Neural progenitor cell (in vitro differentiated cells): ENCODE measurements at regions not wholly inside any gene's neighbourhood (a gene's known extent, or its start where the extent isn't known, plus 50 kb on each side); places are given as distances from the start of the nearest gene placed in this dataset.

ENCODE experiments used
- DNase-seq: peaks from one replicate; pipeline ENCODE4 v3.0.0-alpha.2; 2016; ENCODE audit warnings: low spot score
- H2AFZ ChIP-seq: fragments of 200-600 bp; sonication (generic); replicated peaks from 2 replicates; pipeline ENCODE4 v1.6.1; 2016; ENCODE audit warnings: antibody characterized with exemption
- H3F3A ChIP-seq: fragments of 200-600 bp; sonication (generic); 2 replicates; pipeline ENCODE4 v1.6.1; 2016; ENCODE audit warnings: antibody characterized with exemption, low read depth
- H3K27ac ChIP-seq: fragments of 200-600 bp; sonication (generic); 2 replicates; pipeline ENCODE4 v1.5.1; 2016; ENCODE audit warnings: mild to moderate bottlenecking
- H3K27me3 ChIP-seq: fragments of 200-600 bp; sonication (generic); 2 replicates; pipeline ENCODE4 v1.6.1; 2016; ENCODE audit warnings: mild to moderate bottlenecking, moderate library complexity
- H3K36me3 ChIP-seq: fragments of 200-600 bp; sonication (generic); 2 replicates; pipeline ENCODE4 v1.5.1; 2016
- H3K4me1 ChIP-seq: fragments of 200-600 bp; sonication (generic); 2 replicates; pipeline ENCODE4 v1.6.1; 2016; ENCODE audit warnings: mixed run types
- H3K4me2 ChIP-seq: fragments of 200-600 bp; sonication (generic); 2 replicates; pipeline ENCODE4 v1.6.1; 2016
- H3K4me3 ChIP-seq: fragments of 200-600 bp; sonication (generic); 2 replicates; pipeline ENCODE4 v1.5.1; 2016
- H3K79me2 ChIP-seq: fragments of 200-600 bp; sonication (generic); 2 replicates; pipeline ENCODE4 v1.6.1; 2016; ENCODE audit warnings: low read depth
- H3K9ac ChIP-seq: fragments of 200-600 bp; sonication (generic); 2 replicates; pipeline ENCODE4 v1.6.1; 2016
- H3K9me3 ChIP-seq: fragments of 200-600 bp; sonication (generic); 2 replicates; pipeline ENCODE4 v1.5.1; 2016; ENCODE audit warnings: low read depth
- H4K20me1 ChIP-seq: fragments of 200-600 bp; sonication (generic); 2 replicates; pipeline ENCODE4 v1.6.1; 2016; ENCODE audit warnings: low read depth
- H3K27ac Mint-ChIP-seq: 3 replicates; pipeline ENCODE4 v1.8.0; 2021; ENCODE audit warnings: mixed read lengths
- H3K27me3 Mint-ChIP-seq: 2 replicates; pipeline ENCODE4 v1.8.0; 2022; ENCODE audit warnings: low read depth, mild to moderate bottlenecking, inconsistent platforms, moderate library complexity, mixed read lengths; ENCODE audit not compliant: insufficient read depth
- H3K36me3 Mint-ChIP-seq: 3 replicates; pipeline ENCODE4 v1.8.0; 2021; ENCODE audit warnings: mixed read lengths
- H3K4me1 Mint-ChIP-seq: 3 replicates; pipeline ENCODE4 v1.8.0; 2021; ENCODE audit warnings: mixed read lengths
- H3K4me3 Mint-ChIP-seq: 3 replicates; pipeline ENCODE4 v1.8.0; 2021; ENCODE audit warnings: mild to moderate bottlenecking, moderate library complexity, mixed read lengths
- H3K9me3 Mint-ChIP-seq: 3 replicates; pipeline ENCODE4 v1.8.0; 2020; ENCODE audit warnings: mixed read lengths
- CTCF ChIP-seq: fragments of 200-600 bp; sonication (generic); IDR thresholded peaks from 2 replicates; pipeline ENCODE4 v1.5.1; 2017; ENCODE audit warnings: antibody characterized with exemption, mild to moderate bottlenecking
- EZH2 ChIP-seq: fragments of 200-600 bp; sonication (generic); IDR thresholded peaks from 2 replicates; pipeline ENCODE4 v1.6.1; 2017; ENCODE audit warnings: antibody characterized with exemption, mild to moderate bottlenecking, moderate library complexity
- EZH2phosphoT487 ChIP-seq: fragments of 200-600 bp; sonication (generic); IDR thresholded peaks from 2 replicates; pipeline ENCODE4 v1.6.1; 2017; ENCODE audit warnings: antibody characterized with exemption

- H3K36me3 ChIP-seq: no peaks in the 10 kb centered on the region
- H3K27me3 ChIP-seq: no peaks in the 10 kb centered on the region
- no peak overlapping the region for H3K9ac ChIP-seq
- no peaks in the 10 kb centered on the region for H3K36me3 Mint-ChIP-seq
- no peaks in the 10 kb centered on the region for H3F3A ChIP-seq
- DNase-seq: no peak
- no peak overlapping the region for H2AFZ ChIP-seq
- no peak overlapping the region for H3K27ac ChIP-seq
- H3K4me3 ChIP-seq: no peak overlapping the region
- H3K4me1 Mint-ChIP-seq: no peaks in the 10 kb centered on the region
- no peaks in the 10 kb centered on the region for H3K9me3 ChIP-seq
- H3K9me3 Mint-ChIP-seq: no peaks in the 10 kb centered on the region
- TF ChIP-seq EZH2phosphoT487 (no peak), CTCF (no peak), EZH2 (no peak)
- no peaks in the 10 kb centered on the region for H3K4me1 ChIP-seq
- H3K27me3 Mint-ChIP-seq: no peaks in the 10 kb centered on the region
- no peak overlapping the region for H3K4me2 ChIP-seq
- H4K20me1 ChIP-seq: no peaks in the 10 kb centered on the region
- no peak overlapping the region for H3K4me3 Mint-ChIP-seq
- no peak overlapping the region for H3K27ac Mint-ChIP-seq
- no peaks in the 10 kb centered on the region for H3K79me2 ChIP-seq
Measured at GRCh38 chr2:83630351-83630750, 828.7 kb downstream of the SUCLG1 start.

- DNase-seq: no peak
- no peaks in the 10 kb centered on the region for H3K36me3 ChIP-seq
- no peaks in the 10 kb centered on the region for H3K4me1 Mint-ChIP-seq
- no peaks in the 10 kb centered on the region for H3K27me3 ChIP-seq
- peaks cover 3% of the 10 kb centered on the region for H3K27me3 Mint-ChIP-seq
- H3K9ac ChIP-seq: no peak overlapping the region
- H3K27ac Mint-ChIP-seq: no peak overlapping the region
- H3K4me1 ChIP-seq: no peaks in the 10 kb centered on the region
- H3K79me2 ChIP-seq: no peaks in the 10 kb centered on the region
- no peak overlapping the region for H3K4me2 ChIP-seq
- H3K36me3 Mint-ChIP-seq: no peaks in the 10 kb centered on the region
- TF ChIP-seq EZH2 (no peak), EZH2phosphoT487 (no peak), CTCF (no peak)
- H3K4me3 Mint-ChIP-seq: no peak overlapping the region
- no peak overlapping the region for H3K27ac ChIP-seq
- no peaks in the 10 kb centered on the region for H3K9me3 ChIP-seq
- no peaks in the 10 kb centered on the region for H3F3A ChIP-seq
- H2AFZ ChIP-seq: no peak overlapping the region
- no peaks in the 10 kb centered on the region for H3K9me3 Mint-ChIP-seq
- no peak overlapping the region for H3K4me3 ChIP-seq
- no peaks in the 10 kb centered on the region for H4K20me1 ChIP-seq
Measured at GRCh38 chr2:83615511-83615910, 843.6 kb downstream of the SUCLG1 start.

GRCh38 chr2:83613178-83613577, 845.9 kb downstream of the SUCLG1 start:
- H3K27ac ChIP-seq: no peak overlapping the region
- TF ChIP-seq CTCF: no peak
- no peak for TF ChIP-seq EZH2
- TF ChIP-seq EZH2phosphoT487: no peak
- no peaks in the 10 kb centered on the region for H4K20me1 ChIP-seq
- DNase-seq: no peak
- Mint-ChIP-seq H3K36me3 (peaks cover 2% of the 10 kb centered on the region), H3K27ac (no peak overlapping the region), H3K4me3 (no peak overlapping the region), H3K4me1 (no peaks in the 10 kb centered on the region), H3K9me3 (peaks cover 11% of the 10 kb centered on the region), H3K27me3 (peaks cover 6% of the 10 kb centered on the region)
- no peaks in the 10 kb centered on the region for H3K4me1 ChIP-seq
- H3K4me2 ChIP-seq: no peak overlapping the region
- H3K9ac ChIP-seq: no peak overlapping the region
- no peaks in the 10 kb centered on the region for H3K9me3 ChIP-seq
- no peak overlapping the region for H3K4me3 ChIP-seq
- H3K27me3 ChIP-seq: no peaks in the 10 kb centered on the region
- H3K36me3 ChIP-seq: no peaks in the 10 kb centered on the region
- no peaks in the 10 kb centered on the region for H3K79me2 ChIP-seq
- H2AFZ ChIP-seq: no peak overlapping the region
- no peaks in the 10 kb centered on the region for H3F3A ChIP-seq

GRCh38 chr2:83602753-83603152, 856.3 kb downstream of the SUCLG1 start:
- H3K4me3 ChIP-seq: no peak overlapping the region
- Mint-ChIP-seq H3K4me1 (no peaks in the 10 kb centered on the region), H3K36me3 (no peaks in the 10 kb centered on the region), H3K9me3 (peaks cover 4% of the 10 kb centered on the region), H3K4me3 (no peak overlapping the region), H3K27me3 (peaks cover 3% of the 10 kb centered on the region), H3K27ac (no peak overlapping the region)
- no peak overlapping the region for H3K4me2 ChIP-seq
- no peak overlapping the region for H3K27ac ChIP-seq
- H3K79me2 ChIP-seq: no peaks in the 10 kb centered on the region
- H4K20me1 ChIP-seq: no peaks in the 10 kb centered on the region
- H3K4me1 ChIP-seq: no peaks in the 10 kb centered on the region
- no peak overlapping the region for H2AFZ ChIP-seq
- no peak for DNase-seq
- TF ChIP-seq CTCF (peak; percentile 29), EZH2phosphoT487 (no peak), EZH2 (no peak)
- H3K27me3 ChIP-seq: no peaks in the 10 kb centered on the region
- no peaks in the 10 kb centered on the region for H3F3A ChIP-seq
- no peaks in the 10 kb centered on the region for H3K9me3 ChIP-seq
- H3K36me3 ChIP-seq: no peaks in the 10 kb centered on the region
- no peak overlapping the region for H3K9ac ChIP-seq
